H4 (cell line): ENCODE measurements at regions not wholly inside any gene's neighbourhood (a gene's known extent, or its start where the extent isn't known, plus 50 kb on each side); places are given as distances from the start of the nearest gene placed in this dataset.
"Not testable (repeated sequence)": the region's sequence is repeated elsewhere in the genome, so short reads cannot be mapped to it uniquely, and the experiment has no call there.

ENCODE experiments used
- DNase-seq: peaks from one replicate; pipeline ENCODE4 v3.0.0-alpha.2; 2015; ENCODE audit warnings: low spot score

GRCh38 chr7:104956753-104957450, 57.1 kb upstream of the KMT2E start:
- DNase-seq: peak; percentile 97

- DNase-seq: no peak
These were observed 55.6 kb upstream of the KMT2E start for GRCh38 chr7:104958371-104958865.

- not testable (repeated sequence) for DNase-seq
These were observed 54.5 kb upstream of the KMT2E start for GRCh38 chr7:104959483-104959882.

DNA sequence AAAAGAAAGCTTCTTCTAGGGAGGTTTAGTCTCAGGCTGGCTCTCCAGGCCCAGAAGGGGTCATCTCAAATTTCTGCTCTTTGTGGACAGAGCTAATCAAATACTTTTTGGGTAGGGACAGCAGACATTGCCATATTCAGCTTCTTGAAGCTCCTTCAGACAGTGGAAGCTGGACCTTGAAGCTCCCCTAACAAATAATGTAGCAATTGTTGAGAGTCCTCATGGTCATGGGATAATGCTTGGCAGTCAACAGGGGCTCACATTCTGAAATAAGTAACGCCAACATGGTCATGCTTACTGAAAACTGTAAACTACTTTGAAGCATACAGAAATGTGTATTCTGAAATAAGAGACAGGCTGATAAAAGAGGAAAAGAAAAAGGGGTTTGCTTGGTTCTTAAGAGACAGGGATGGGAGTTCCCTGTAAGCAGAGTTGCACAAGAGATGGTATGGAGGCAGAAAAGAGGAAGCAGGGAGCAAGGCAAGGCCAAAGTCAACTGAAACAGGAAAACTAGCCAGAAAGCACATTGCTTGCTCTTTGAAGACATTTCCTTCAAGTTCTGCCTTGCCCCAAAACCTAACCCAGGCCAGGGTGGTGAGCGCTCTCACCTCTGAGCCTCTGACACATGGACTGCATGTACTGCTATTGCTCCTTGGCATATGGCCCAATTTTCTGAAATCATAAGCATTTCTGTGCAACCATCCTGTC, 53.1 kb upstream of the KMT2E start:
- no peak for DNase-seq

GRCh38 chr7:104961821-104962220, 52.2 kb upstream of the KMT2E start:
- DNase-seq: no peak

DNA sequence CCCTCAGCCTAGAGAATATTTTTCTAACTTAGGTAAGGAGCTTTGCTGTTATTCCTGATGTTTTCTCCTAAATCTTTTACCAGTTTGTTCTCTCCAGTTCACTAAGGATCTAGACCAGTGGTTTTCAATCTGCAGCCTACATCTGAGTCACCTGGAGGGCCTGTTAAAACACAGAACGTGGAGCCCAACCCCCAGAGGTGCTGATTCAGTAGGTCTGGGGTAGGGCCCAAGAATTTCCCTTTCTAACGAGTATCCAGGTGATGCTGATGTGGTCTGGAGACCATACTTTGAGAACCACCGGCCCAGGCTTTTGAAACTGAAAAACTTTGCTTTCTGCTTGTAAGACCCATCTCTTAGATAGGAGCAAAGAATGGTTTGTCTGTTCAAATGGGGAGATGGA, 51.2 kb upstream of the KMT2E start:
- DNase-seq: no peak

DNA sequence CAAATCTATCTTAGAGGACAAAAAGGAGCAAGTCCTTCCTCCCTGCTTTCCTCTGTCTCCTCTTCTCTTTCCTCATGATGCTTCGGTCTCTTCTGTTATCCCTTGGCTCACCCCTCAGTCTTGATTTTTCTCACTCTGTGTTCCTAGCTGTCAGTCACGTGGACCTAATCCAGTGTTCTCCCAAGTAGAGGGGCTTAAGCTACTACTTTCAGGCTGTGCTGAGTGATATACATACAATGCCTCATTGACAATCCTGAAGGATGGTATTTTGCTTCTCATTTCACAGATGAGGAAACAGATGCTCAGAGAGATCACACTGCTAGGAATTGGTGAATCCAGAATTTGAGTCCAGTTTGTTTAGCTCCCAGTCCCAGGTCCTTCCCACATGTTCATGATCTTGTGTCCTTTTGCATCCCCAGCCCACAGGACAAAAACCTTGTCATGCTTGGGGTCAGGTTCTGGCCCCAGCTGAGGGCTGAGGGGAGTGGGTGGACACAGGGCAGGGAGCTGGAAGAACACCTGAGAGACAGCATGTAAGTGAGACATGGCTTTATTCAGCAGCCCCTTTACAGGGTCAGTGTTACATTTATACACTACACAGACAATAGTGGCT, 50.5 kb upstream of the KMT2E start:
- DNase-seq: no peak

DNA sequence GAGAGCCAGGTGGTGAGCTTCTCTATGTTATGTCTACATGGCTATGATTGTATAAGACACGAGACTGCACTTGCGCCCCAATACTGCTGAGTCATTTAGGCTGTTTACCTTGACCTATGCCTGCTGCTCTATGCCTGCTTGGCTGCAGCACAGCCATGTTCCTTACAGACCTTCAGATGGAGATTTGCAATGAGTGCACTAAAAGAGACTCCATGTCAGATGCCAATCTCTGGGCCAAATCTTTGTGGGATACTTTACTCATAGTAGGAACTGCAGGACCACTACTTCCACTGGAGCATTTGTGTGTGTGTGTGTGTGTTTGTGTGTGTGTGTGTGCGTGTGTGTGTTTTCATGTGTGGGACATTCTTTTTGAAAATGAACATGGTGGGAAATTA, 50.0 kb upstream of the KMT2E start:
- DNase-seq: peak; percentile 80
